HCT116 (cell line): ENCODE measurements at regions not wholly inside any gene's neighbourhood (a gene's known extent, or its start where the extent isn't known, plus 50 kb on each side); places are given as distances from the start of the nearest gene placed in this dataset.
A peak's percentile ranks its signal among the peaks of the same experiment; 100 is the strongest.

Experiments used
- ATAC-seq: fragments of 200-7000 bp; cut with Tn5 transposase; 2 replicates; pipeline ENCODE4 v1.9.1; 2020; ENCODE audit warnings: mild to moderate bottlenecking, moderate library complexity
- BruUV-seq: library from RNA; stranded (reverse); fragments of 400-500 nt; replicated peaks from 2 replicates; lab custom pipeline; 2021; lab: Mats Ljungman, UMichigan
- CTCF ChIA-PET: fragments of 300-600 bp; sonication (Branson Sonifier 250); formaldehyde crosslinking; loops from one replicate; lab custom pipeline; 2021; ENCODE audit warnings: antibody characterized with exemption; lab: Charles Lee
- POLR2A ChIA-PET: fragments of 300-600, 350-600 bp; sonication (Branson Sonifier 250); formaldehyde crosslinking; loops from one replicate; lab custom pipeline; 2021; ENCODE audit warnings: antibody characterized with exemption; lab: Charles Lee
- RAD21 ChIA-PET, 2 experiments: fragments of 300-600 bp; sonication (Branson Sonifier 250); formaldehyde crosslinking; loops; one replicate each; lab custom pipeline; 2023; ENCODE audit warnings: low total read pairs in 2 of 2; ENCODE audit not compliant: uncharacterized antibody in 2 of 2, unreplicated experiment in 2 of 2, low non-redundant PET in 1 of 2; lab: Charles Lee
- DNase-seq: peaks from one replicate; pipeline ENCODE4 v3.0.0-alpha.2; 2010; ENCODE audit warnings: low read depth, low spot score
- H2AFZ ChIP-seq: fragments of 200-600 bp; shearing (Covaris generic), sonication (generic); 2 replicates; pipeline ENCODE4 v1.6.1; 2017; ENCODE audit warnings: low read depth, mixed run types, mixed read lengths, antibody characterized with exemption, low read length; ENCODE audit not compliant: poor library complexity, severe bottlenecking
- H3K27ac ChIP-seq: 2 replicates; pipeline ENCODE4 v1.5.1; 2012; ENCODE audit warnings: low read depth, low read length
- H3K27me3 ChIP-seq: fragments of 200-600 bp; sonication (generic); 2 replicates; pipeline ENCODE4 v1.6.1; 2016; ENCODE audit warnings: mixed run types, low read length, mixed read lengths; ENCODE audit not compliant: insufficient read depth
- H3K36me3 ChIP-seq, 2 experiments: fragments of 200-500 bp in 1 of 2; fragments of 200-600 bp in 1 of 2; sonication (Bioruptor generic) in 1 of 2; sonication (generic) in 1 of 2; 2 replicates each; pipeline versions ENCODE4 v1.5.1 to v1.6.1; 2014 to 2016; ENCODE audit warnings: low read length in 2 of 2, inconsistent platforms in 1 of 2, mixed read lengths in 1 of 2, mixed run types in 1 of 2; ENCODE audit not compliant: insufficient read depth in 2 of 2, control insufficient read depth in 1 of 2
- H3K4me1 ChIP-seq, 2 experiments: fragments of 200-600 bp in 1 of 2; sonication (generic) in 1 of 2; 2 replicates each; pipeline versions ENCODE4 v1.5.1 to v1.6.1; 2012 to 2017; ENCODE audit warnings: low read length in 2 of 2, inconsistent platforms in 1 of 2, mild to moderate bottlenecking in 1 of 2, mixed read lengths in 1 of 2, mixed run types in 1 of 2, moderate library complexity in 1 of 2; ENCODE audit not compliant: insufficient read depth in 2 of 2, control insufficient read depth in 1 of 2
- H3K4me2 ChIP-seq: fragments of 200-600 bp; sonication (generic); 2 replicates; pipeline ENCODE4 v1.6.1; 2017; ENCODE audit warnings: mixed run types, low read length, mixed read lengths
- H3K4me3 ChIP-seq, 2 experiments: fragments of 200-600 bp in 1 of 2; sonication (generic) in 1 of 2; replicated peaks in 1 of 2; 2 replicates each; pipeline ENCODE4 v1.5.1; 2011 to 2016; ENCODE audit warnings: low read length in 2 of 2, control low read depth in 1 of 2, low read depth in 1 of 2, mild to moderate bottlenecking in 1 of 2, mixed read lengths in 1 of 2, mixed run types in 1 of 2
- H3K79me2 ChIP-seq: fragments of 200-600 bp; sonication (generic); 2 replicates; pipeline ENCODE4 v1.6.1; 2017; ENCODE audit warnings: mild to moderate bottlenecking, mixed run types, low read length, moderate library complexity, mixed read lengths; ENCODE audit not compliant: insufficient read depth
- H3K9ac ChIP-seq: fragments of 200-600 bp; sonication (generic); 2 replicates; pipeline ENCODE4 v1.6.1; 2016; ENCODE audit warnings: low read length, mixed read lengths
- H3K9me2 ChIP-seq: fragments of 200-600 bp; sonication (generic), shearing (Covaris generic); 2 replicates; pipeline ENCODE4 v1.6.1; 2017; ENCODE audit warnings: mixed run types, mild to moderate bottlenecking, moderate library complexity; ENCODE audit not compliant: insufficient read depth
- H3K9me3 ChIP-seq, 2 experiments: fragments of 200-500 bp in 1 of 2; fragments of 200-600 bp in 1 of 2; sonication (Bioruptor generic) in 1 of 2; sonication (generic) in 1 of 2; 2 replicates each; pipeline ENCODE4 v1.6.1; 2014 to 2017; ENCODE audit warnings: low read length in 2 of 2, mixed read lengths in 2 of 2, inconsistent platforms in 1 of 2, low read depth in 1 of 2, mild to moderate bottlenecking in 1 of 2, mixed run types in 1 of 2, moderate library complexity in 1 of 2; ENCODE audit not compliant: control insufficient read depth in 1 of 2, insufficient read depth in 1 of 2
- H4K20me1 ChIP-seq: fragments of 200-600 bp; sonication (generic), shearing (Covaris generic); 2 replicates; pipeline ENCODE4 v1.6.1; 2017; ENCODE audit warnings: mixed run types, mild to moderate bottlenecking, moderate library complexity; ENCODE audit not compliant: insufficient read depth
- CBX3 ChIP-seq: IDR thresholded peaks from 2 replicates; pipeline ENCODE4 v1.6.1; 2012; ENCODE audit warnings: low read depth
- EGR1 ChIP-seq: IDR thresholded peaks from 2 replicates; pipeline ENCODE4 v1.6.1; 2012; ENCODE audit warnings: low read depth
- EZH2phosphoT487 ChIP-seq: fragments of 200-600 bp; IDR thresholded peaks from 2 replicates; pipeline ENCODE4 v1.6.1; 2018; ENCODE audit warnings: antibody characterized with exemption, borderline replicate concordance
- RAD21 ChIP-seq: IDR thresholded peaks from 2 replicates; pipeline ENCODE4 v1.6.1; 2012; ENCODE audit warnings: low read depth, mild to moderate bottlenecking
- SIN3A ChIP-seq: IDR thresholded peaks from 2 replicates; pipeline ENCODE4 v1.6.1; 2012; ENCODE audit warnings: low read depth
- SRF ChIP-seq: IDR thresholded peaks from 2 replicates; pipeline ENCODE4 v1.6.1; 2012; ENCODE audit warnings: low read depth
- TCF7L2 ChIP-seq: IDR thresholded peaks from 2 replicates; pipeline ENCODE4 v1.7.0; 2011; ENCODE audit warnings: borderline replicate concordance, inconsistent platforms; ENCODE audit not compliant: insufficient read depth, insufficient read length; ENCODE audit errors: extremely low read depth
- YY1 ChIP-seq: IDR thresholded peaks from 2 replicates; pipeline ENCODE4 v1.6.1; 2011; ENCODE audit warnings: low read length, low read depth, moderate library complexity, mild to moderate bottlenecking; ENCODE audit not compliant: insufficient replicate concordance; ENCODE audit errors: extremely low read depth
- ZFX ChIP-seq: fragments of 450-650 bp; IDR thresholded peaks from 2 replicates; pipeline ENCODE4 v1.6.1; 2017
- intact Hi-C: fragments of 100-400 bp; cut with micrococcal nuclease; formaldehyde crosslinking; loops from 2 replicates; pipeline ENCODE4 v1.10.0; 2022
- TF ChIP-seq, protein P1 (sequence below), 3 experiments: fragments of 200-600 bp in 1 of 3; sonication (generic) in 1 of 3; IDR thresholded peaks in 2 of 3; conservative IDR thresholded peaks in 1 of 3; 2 replicates each; pipeline ENCODE4 v1.5.1; 2012 to 2017; ENCODE audit warnings: low read depth in 2 of 3, low read length in 2 of 3, antibody characterized with exemption in 1 of 3, borderline replicate concordance in 1 of 3, control low read depth in 1 of 3, mild to moderate bottlenecking in 1 of 3, mixed read lengths in 1 of 3, mixed run types in 1 of 3, moderate library complexity in 1 of 3; ENCODE audit not compliant: insufficient read depth in 1 of 3
- TF ChIP-seq, protein P2 (sequence below): IDR thresholded peaks from 2 replicates; pipeline ENCODE4 v1.6.1; 2012

DNA sequence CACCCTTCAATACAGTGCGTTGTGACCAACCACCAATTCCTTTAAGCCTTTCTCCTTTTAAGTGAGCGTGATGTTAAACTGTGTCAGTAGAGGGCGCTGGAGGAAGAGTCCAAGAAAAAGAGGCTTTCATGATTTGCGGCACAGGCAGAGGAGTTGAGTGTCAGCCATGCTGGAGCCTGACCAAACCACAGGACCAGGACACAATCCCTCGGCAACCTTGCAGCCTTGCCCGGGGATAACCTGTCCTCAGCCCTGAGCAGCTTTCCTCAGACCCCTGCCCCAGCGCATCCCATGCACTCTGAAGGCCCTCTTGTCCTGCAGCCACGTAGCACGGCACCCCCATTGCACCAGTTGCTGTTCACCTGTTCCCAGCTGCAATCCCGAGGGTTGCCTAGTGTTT lies 53.5 kb upstream of the SMIM31 start:
- POLR2A ChIA-PET = no interaction called here
- H3K4me1 ChIP-seq = no peaks in the 10 kb centered on the region; a peak in 1 of 4 replicates
- CTCF ChIA-PET = interaction anchor here (1.5 kb wide), 1 partner anchor 24 kb away, joined by 3 read pairs; no protein-coding TSS in a partner anchor
- H3K9me2 ChIP-seq = no peaks in the 10 kb centered on the region
- no peak overlapping the region for H3K4me3 ChIP-seq
- H4K20me1 ChIP-seq = no peaks in the 10 kb centered on the region
- peak overlapping the region; percentile 39 for H3K4me2 ChIP-seq
- DNase-seq (peak; percentile 56), ATAC-seq (peak; percentile 95)
- TF ChIP-seq TCF7L2 (peak; percentile 70), SRF (no peak), RAD21 (peak; percentile 51), CBX3 (peak; percentile 49; the same call in 1 of the 2 replicates), SIN3A (no peak), EZH2phosphoT487 (no peak), YY1 (peak; percentile 53), ZFX (no peak), EGR1 (no peak)
- TF ChIP-seq, protein P1, sequence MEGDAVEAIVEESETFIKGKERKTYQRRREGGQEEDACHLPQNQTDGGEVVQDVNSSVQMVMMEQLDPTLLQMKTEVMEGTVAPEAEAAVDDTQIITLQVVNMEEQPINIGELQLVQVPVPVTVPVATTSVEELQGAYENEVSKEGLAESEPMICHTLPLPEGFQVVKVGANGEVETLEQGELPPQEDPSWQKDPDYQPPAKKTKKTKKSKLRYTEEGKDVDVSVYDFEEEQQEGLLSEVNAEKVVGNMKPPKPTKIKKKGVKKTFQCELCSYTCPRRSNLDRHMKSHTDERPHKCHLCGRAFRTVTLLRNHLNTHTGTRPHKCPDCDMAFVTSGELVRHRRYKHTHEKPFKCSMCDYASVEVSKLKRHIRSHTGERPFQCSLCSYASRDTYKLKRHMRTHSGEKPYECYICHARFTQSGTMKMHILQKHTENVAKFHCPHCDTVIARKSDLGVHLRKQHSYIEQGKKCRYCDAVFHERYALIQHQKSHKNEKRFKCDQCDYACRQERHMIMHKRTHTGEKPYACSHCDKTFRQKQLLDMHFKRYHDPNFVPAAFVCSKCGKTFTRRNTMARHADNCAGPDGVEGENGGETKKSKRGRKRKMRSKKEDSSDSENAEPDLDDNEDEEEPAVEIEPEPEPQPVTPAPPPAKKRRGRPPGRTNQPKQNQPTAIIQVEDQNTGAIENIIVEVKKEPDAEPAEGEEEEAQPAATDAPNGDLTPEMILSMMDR (IDR thresholded peaks at IDR 0.05 in 2 of 3, conservative IDR thresholded peaks at IDR 0.05 in 1 of 3; ENCODE audit: borderline replicate concordance in 1 of 3, insufficient read depth in 1 of 3, low read depth in 2 of 3, low read length in 2 of 3) = peak; percentile 28 to 72 (median 68); a peak in 4 of 6 replicates
- TF ChIP-seq, protein P2, sequence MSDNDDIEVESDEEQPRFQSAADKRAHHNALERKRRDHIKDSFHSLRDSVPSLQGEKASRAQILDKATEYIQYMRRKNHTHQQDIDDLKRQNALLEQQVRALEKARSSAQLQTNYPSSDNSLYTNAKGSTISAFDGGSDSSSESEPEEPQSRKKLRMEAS = no peak
- no peak overlapping the region for H3K9ac ChIP-seq
- intact Hi-C loops = no loop called here
- no peaks in the 10 kb centered on the region for H3K36me3 ChIP-seq
- BruUV-seq = no TSS peak
- H3K9me3 ChIP-seq = no peaks in the 10 kb centered on the region
- no peaks in the 10 kb centered on the region for H3K79me2 ChIP-seq
- H3K27me3 ChIP-seq = no peaks in the 10 kb centered on the region
- H2AFZ ChIP-seq = peak overlapping the region; percentile 27
- RAD21 ChIA-PET = no interaction called here
- H3K27ac ChIP-seq = no peak overlapping the region
